CD4-positive, alpha-beta T cell (primary cell): ENCODE measurements at regions not wholly inside any gene's neighbourhood (a gene's known extent, or its start where the extent isn't known, plus 50 kb on each side); places are given as distances from the start of the nearest gene placed in this dataset.
A peak's percentile ranks its signal among the peaks of the same experiment; 100 is the strongest.
"Not testable (repeated sequence)": the region's sequence is repeated elsewhere in the genome, so short reads cannot be mapped to it uniquely, and the experiment has no call there.

Source experiments
- ATAC-seq: fragments of 200-7000 bp; cut with Tn5 transposase; one replicate; pipeline ENCODE4 v1.10.0; 2022; ENCODE audit warnings: mild to moderate bottlenecking; ENCODE audit not compliant: poor library complexity
- CTCF ChIA-PET: fragments of 350-600 bp; sonication (Branson Sonifier 250); formaldehyde crosslinking; loops from one replicate; lab custom pipeline; 2021; ENCODE audit warnings: antibody characterized with exemption, inconsistent platforms; lab: Charles Lee
- POLR2A ChIA-PET: fragments of 350-600 bp; sonication (Branson Sonifier 250); formaldehyde crosslinking; loops from one replicate; lab custom pipeline; 2021; ENCODE audit warnings: antibody characterized with exemption, inconsistent platforms; lab: Charles Lee
- DNase-seq, 14 experiments: peaks; one replicate each; pipeline ENCODE4 v3.0.0-alpha.2; 2013 to 2020; ENCODE audit warnings: mixed read lengths in 2 of 14
- H3K27ac ChIP-seq, 2 donors: one replicate each; pipeline versions ENCODE4 v1.5.1 to v1.7.0; 2013; ENCODE audit warnings: low read length in 2 of 2, low read depth in 1 of 2, mild to moderate bottlenecking in 1 of 2
- H3K27me3 ChIP-seq, 2 experiments: 1 replicate in 1 of 2; 2 replicates in 1 of 2; pipeline versions ENCODE4 v1.6.1 to v1.7.0; 2013; ENCODE audit warnings: low read length in 2 of 2, control low read depth in 1 of 2, mild to moderate bottlenecking in 1 of 2, moderate library complexity in 1 of 2; ENCODE audit not compliant: insufficient read depth in 2 of 2, control insufficient read depth in 1 of 2
- H3K36me3 ChIP-seq: one replicate; pipeline ENCODE4 v1.6.1; 2013; ENCODE audit warnings: low read length, control low read depth; ENCODE audit not compliant: insufficient read depth
- H3K4me1 ChIP-seq: one replicate; pipeline ENCODE4 v1.6.1; 2013; ENCODE audit warnings: low read length, control low read depth; ENCODE audit not compliant: insufficient read depth
- H3K4me3 ChIP-seq: one replicate; pipeline ENCODE4 v1.5.1; 2013; ENCODE audit warnings: mild to moderate bottlenecking, low read length, moderate library complexity
- H3K9me3 ChIP-seq, 2 experiments: 1 replicate in 1 of 2; 2 replicates in 1 of 2; pipeline versions ENCODE4 v1.6.1 to v1.7.0; 2013; ENCODE audit warnings: low read length in 2 of 2, mild to moderate bottlenecking in 2 of 2, control low read depth in 1 of 2, moderate library complexity in 1 of 2; ENCODE audit not compliant: control insufficient read depth in 1 of 2, insufficient read depth in 1 of 2
- H3K27ac Mint-ChIP-seq: one replicate; pipeline ENCODE4 v1.8.0; 2020; ENCODE audit warnings: mixed read lengths
- H3K27me3 Mint-ChIP-seq: one replicate; pipeline ENCODE4 v1.8.0; 2021; ENCODE audit warnings: mixed read lengths
- H3K36me3 Mint-ChIP-seq: one replicate; pipeline ENCODE4 v1.8.0; 2021; ENCODE audit warnings: low read depth, mixed read lengths
- H3K4me1 Mint-ChIP-seq: one replicate; pipeline ENCODE4 v1.8.0; 2021; ENCODE audit warnings: low read depth, mixed read lengths
- H3K4me3 Mint-ChIP-seq: one replicate; pipeline ENCODE4 v1.8.0; 2020; ENCODE audit warnings: mild to moderate bottlenecking, mixed read lengths
- H3K9me3 Mint-ChIP-seq: one replicate; pipeline ENCODE4 v1.8.0; 2020; ENCODE audit warnings: mixed read lengths
- intact Hi-C, 2 experiments: fragments of 100-400 bp; cut with DNase I in 1 of 2; cut with micrococcal nuclease in 1 of 2; formaldehyde crosslinking; loops; one replicate each; pipeline versions ENCODE4 v1.15.1 to v1.9.0; 2023 to 2025; cut with DNase I, micrococcal nuclease
- TF ChIP-seq, protein P1 (sequence below): fragments of 200-600 bp; IDR thresholded peaks from one replicate; pipeline ENCODE4 v1.8.0; 2022; ENCODE audit warnings: antibody characterized with exemption, mild to moderate bottlenecking

DNA sequence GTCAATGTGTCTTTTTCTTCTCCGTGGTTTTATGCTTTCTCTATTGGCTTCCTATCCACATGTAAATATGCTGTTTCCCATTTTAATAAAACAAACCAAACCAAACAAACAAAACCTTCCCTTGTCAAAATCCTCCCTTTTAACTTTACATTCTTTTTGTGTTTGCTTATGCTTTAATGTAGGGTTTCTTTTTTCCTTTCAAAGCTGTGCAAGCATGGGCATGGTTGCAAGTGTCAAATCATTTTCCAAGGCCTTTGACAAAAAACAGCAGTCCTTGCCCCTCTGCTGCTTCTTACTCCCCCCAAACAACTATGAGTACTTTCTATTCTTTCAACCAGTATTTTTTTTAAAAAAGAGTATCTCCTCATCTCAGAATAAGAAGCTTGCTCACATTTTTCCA is 66.0 kb upstream of the ACYP2 start:
- CTCF ChIA-PET: no interaction called here
- intact Hi-C loops: loop anchor here in 1 of 2 experiments (10.0 kb wide), 1 partner anchor 55 kb away; no protein-coding TSS in a partner anchor

DNA sequence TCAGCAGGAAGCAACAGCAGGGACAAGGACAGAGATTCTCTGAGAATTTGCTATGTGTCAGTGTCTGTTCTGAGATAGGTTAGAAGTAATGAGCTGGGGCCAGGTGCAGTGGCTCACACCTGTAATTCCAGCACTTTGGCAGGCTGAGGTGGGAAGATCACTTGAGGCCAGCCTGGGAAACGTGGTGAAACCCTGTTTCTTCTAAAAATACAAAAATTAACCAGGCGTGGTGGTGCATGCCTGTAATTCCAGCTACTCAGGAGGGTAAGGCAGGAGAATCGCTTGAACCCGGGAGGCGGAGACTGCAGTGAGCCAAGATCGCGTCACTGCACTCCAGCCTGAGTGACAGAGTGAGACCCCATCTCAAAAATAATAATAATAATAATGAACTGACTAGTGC is 66.5 kb upstream of the ACYP2 start:
- H3K9me3 ChIP-seq: peaks cover 0 to 16% of the 10 kb centered on the region in 2 experiments
- H3K4me3 Mint-ChIP-seq, H3K36me3 ChIP-seq, H3K27me3 ChIP-seq, ATAC-seq, DNase-seq, CTCF ChIA-PET, H3K27ac ChIP-seq, H3K27ac Mint-ChIP-seq, H3K27me3 Mint-ChIP-seq, H3K4me3 ChIP-seq, H3K9me3 Mint-ChIP-seq: not testable (repeated sequence)
- POLR2A ChIA-PET: interaction anchor here (0.5 to 2.5 kb wide), 2 partner anchors 79 to 1127 kb away, joined by 4 to 14 read pairs; partner anchors contain the start of gene PSME4
- H3K36me3 Mint-ChIP-seq: peaks cover 29% of the 10 kb centered on the region
- H3K4me1 ChIP-seq: peaks cover 20% of the 10 kb centered on the region
- intact Hi-C loops: loop anchor here in 1 of 2 experiments (10.0 kb wide), 1 partner anchor 54 kb away; no protein-coding TSS in a partner anchor
- peaks cover 25% of the 10 kb centered on the region for H3K4me1 Mint-ChIP-seq

More for the DNA sequence above, 66.0 kb upstream of the ACYP2 start:
- H3K27me3 ChIP-seq: no peaks in the 10 kb centered on the region
- Mint-ChIP-seq H3K4me3 (no peak overlapping the region), H3K36me3 (peaks cover 33% of the 10 kb centered on the region), H3K27me3 (no peaks in the 10 kb centered on the region), H3K27ac (no peak overlapping the region), H3K4me1 (peaks cover 30% of the 10 kb centered on the region), H3K9me3 (peaks cover 10% of the 10 kb centered on the region)
- no peak overlapping the region for H3K4me3 ChIP-seq
- no peak for ATAC-seq
- no peak for DNase-seq
- peaks cover 4% of the 10 kb centered on the region for H3K36me3 ChIP-seq
- POLR2A ChIA-PET: interaction anchor here (2.5 kb wide), 1 partner anchor 79 kb away, joined by 14 read pairs; the partner anchor contains the start of gene PSME4
- no peak overlapping the region for H3K27ac ChIP-seq
- H3K4me1 ChIP-seq: peaks cover 20% of the 10 kb centered on the region
- TF ChIP-seq, protein P1, sequence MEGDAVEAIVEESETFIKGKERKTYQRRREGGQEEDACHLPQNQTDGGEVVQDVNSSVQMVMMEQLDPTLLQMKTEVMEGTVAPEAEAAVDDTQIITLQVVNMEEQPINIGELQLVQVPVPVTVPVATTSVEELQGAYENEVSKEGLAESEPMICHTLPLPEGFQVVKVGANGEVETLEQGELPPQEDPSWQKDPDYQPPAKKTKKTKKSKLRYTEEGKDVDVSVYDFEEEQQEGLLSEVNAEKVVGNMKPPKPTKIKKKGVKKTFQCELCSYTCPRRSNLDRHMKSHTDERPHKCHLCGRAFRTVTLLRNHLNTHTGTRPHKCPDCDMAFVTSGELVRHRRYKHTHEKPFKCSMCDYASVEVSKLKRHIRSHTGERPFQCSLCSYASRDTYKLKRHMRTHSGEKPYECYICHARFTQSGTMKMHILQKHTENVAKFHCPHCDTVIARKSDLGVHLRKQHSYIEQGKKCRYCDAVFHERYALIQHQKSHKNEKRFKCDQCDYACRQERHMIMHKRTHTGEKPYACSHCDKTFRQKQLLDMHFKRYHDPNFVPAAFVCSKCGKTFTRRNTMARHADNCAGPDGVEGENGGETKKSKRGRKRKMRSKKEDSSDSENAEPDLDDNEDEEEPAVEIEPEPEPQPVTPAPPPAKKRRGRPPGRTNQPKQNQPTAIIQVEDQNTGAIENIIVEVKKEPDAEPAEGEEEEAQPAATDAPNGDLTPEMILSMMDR: no peak
- peaks cover 0 to 13% of the 10 kb centered on the region in 2 experiments for H3K9me3 ChIP-seq

DNA sequence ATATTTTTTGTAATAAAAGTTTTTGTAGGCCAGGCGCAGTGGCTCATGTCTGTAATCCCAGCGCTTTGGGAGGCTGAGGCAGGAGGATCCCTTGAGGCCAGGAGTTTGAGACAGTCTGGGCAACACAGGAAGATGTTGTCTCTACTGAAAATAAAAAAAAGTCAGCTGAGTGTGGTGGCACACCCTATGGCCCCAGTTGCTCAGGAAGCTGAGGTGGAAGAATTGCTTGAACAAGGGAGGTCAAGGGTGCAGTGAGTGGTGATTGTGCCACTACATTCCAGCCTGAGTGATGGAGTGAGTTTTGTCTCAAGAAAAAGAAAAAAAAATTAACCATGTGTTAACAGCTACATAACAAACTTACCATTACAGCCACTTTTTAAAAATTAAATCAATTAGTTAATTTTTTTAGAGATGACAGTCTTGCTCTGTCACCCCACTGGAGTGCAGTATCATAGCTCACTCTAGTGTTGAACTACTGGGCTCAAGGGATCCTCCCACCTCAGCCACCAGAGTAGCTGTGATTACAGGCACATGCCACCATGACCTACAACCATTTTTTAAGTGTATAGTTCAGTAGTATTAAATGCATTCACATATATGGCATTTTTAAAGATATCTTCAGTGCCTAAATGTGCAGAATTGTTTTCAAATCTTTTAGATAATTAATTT is 67.2 kb upstream of the ACYP2 start:
- no peak overlapping the region for H3K4me3 ChIP-seq
- H3K36me3 Mint-ChIP-seq: peaks cover 22% of the 10 kb centered on the region
- no peaks in the 10 kb centered on the region for H3K27me3 Mint-ChIP-seq
- H3K27ac ChIP-seq: no peak overlapping the region
- H3K9me3 ChIP-seq: peaks cover 0 to 13% of the 10 kb centered on the region in 2 experiments
- H3K4me1 ChIP-seq: peaks cover 16% of the 10 kb centered on the region
- no peak overlapping the region for H3K4me3 Mint-ChIP-seq
- TF ChIP-seq, protein P1: peak; percentile 34
- no peak overlapping the region for H3K27ac Mint-ChIP-seq
- peaks cover 5% of the 10 kb centered on the region for H3K9me3 Mint-ChIP-seq
- DNase-seq (peak in 3 of 14 experiments; percentile 21 to 41 (median 24)), ATAC-seq (peak; percentile 80)
- no peaks in the 10 kb centered on the region for H3K27me3 ChIP-seq
- peaks cover 19% of the 10 kb centered on the region for H3K4me1 Mint-ChIP-seq
- intact Hi-C loops: loop anchor here in 1 of 2 experiments (10.0 kb wide), 1 partner anchor 53 kb away; no protein-coding TSS in a partner anchor
- ChIA-PET CTCF (interaction anchor here (1.0 kb wide), 1 partner anchor 100 kb away, joined by 3 read pairs; no protein-coding TSS in a partner anchor), POLR2A (interaction anchor here (0.5 to 2.5 kb wide), 3 partner anchors 78 to 1127 kb away, joined by 3 to 14 read pairs (median 4); partner anchors contain the start of gene PSME4)
- H3K36me3 ChIP-seq: peaks cover 4% of the 10 kb centered on the region
